ENCODE measurements at regions not wholly inside any gene's neighbourhood (a gene's known extent, or its start where the extent isn't known, plus 50 kb on each side); places are given as distances from the start of the nearest gene placed in this dataset.
"Not testable (repeated sequence)": the region's sequence is repeated elsewhere in the genome, so short reads cannot be mapped to it uniquely, and the experiment has no call there.

GRCh38 chr13:58933475-58933874 lies 1230.3 kb downstream of the DIAPH3 start:
- no peak for DNase-seq

- DNase-seq, result no peak
Measured at GRCh38 chr13:58935689-58936088, 1228.0 kb downstream of the DIAPH3 start.

- DNase-seq, result no peak
Measured at GRCh38 chr13:58946274-58946673, 1217.5 kb downstream of the DIAPH3 start.

GRCh38 chr13:58949646-58950045 lies 1214.1 kb downstream of the DIAPH3 start:
- no peak for DNase-seq

GRCh38 chr13:58950911-58951310 lies 1212.8 kb downstream of the DIAPH3 start:
- DNase-seq, result no peak

GRCh38 chr13:58953638-58954037 lies 1210.1 kb downstream of the DIAPH3 start:
- no peak for DNase-seq

GRCh38 chr13:58955546-58956385 lies 1208.0 kb downstream of the DIAPH3 start:
- DNase-seq, result no peak

- DNase-seq, result not testable (repeated sequence)
Measured at GRCh38 chr13:58958097-58958496, 1205.6 kb downstream of the DIAPH3 start.

GRCh38 chr13:58960888-58961287 lies 1202.8 kb downstream of the DIAPH3 start:
- no peak for DNase-seq

GRCh38 chr13:58963321-58963720 lies 1200.4 kb downstream of the DIAPH3 start:
- DNase-seq, result no peak

GRCh38 chr13:58964048-58964447 lies 1199.7 kb downstream of the DIAPH3 start:
- no peak for DNase-seq

- no peak for DNase-seq
Measured at GRCh38 chr13:58977085-58977484, 1186.6 kb downstream of the DIAPH3 start.

- DNase-seq, result no peak
Measured at GRCh38 chr13:58978331-58978730, 1185.4 kb downstream of the DIAPH3 start.

GRCh38 chr13:58979851-58980250 lies 1183.9 kb downstream of the DIAPH3 start:
- DNase-seq, result no peak

GRCh38 chr13:58985845-58986244 lies 1177.9 kb downstream of the DIAPH3 start:
- DNase-seq, result no peak

GRCh38 chr13:58989556-58989955 lies 1174.2 kb downstream of the DIAPH3 start:
- DNase-seq, result no peak

- no peak for DNase-seq
Measured at GRCh38 chr13:58991826-58992477, 1171.8 kb downstream of the DIAPH3 start.

- no peak for DNase-seq
Measured at GRCh38 chr13:58992478-58993042, 1171.2 kb downstream of the DIAPH3 start.

GRCh38 chr13:58994077-58994476 lies 1169.7 kb downstream of the DIAPH3 start:
- no peak for DNase-seq

- DNase-seq, result no peak
Measured at GRCh38 chr13:58994777-58995176, 1169.0 kb downstream of the DIAPH3 start.

- DNase-seq, result no peak
Measured at GRCh38 chr13:58998716-58999115, 1165.0 kb downstream of the DIAPH3 start.

GRCh38 chr13:58999851-59000250 lies 1163.9 kb downstream of the DIAPH3 start:
- no peak for DNase-seq

GRCh38 chr13:59000770-59001169 lies 1163.0 kb downstream of the DIAPH3 start:
- no peak for DNase-seq

GRCh38 chr13:59012731-59013130 lies 1151.0 kb downstream of the DIAPH3 start:
- DNase-seq, result peak; percentile 6

Data from NCI-H146 (cell line).